HG03442 (cell line): ENCODE measurements at regions not wholly inside any gene's neighbourhood (a gene's known extent, or its start where the extent isn't known, plus 50 kb on each side); places are given as distances from the start of the nearest gene placed in this dataset.
"Not testable (repeated sequence)": the region's sequence is repeated elsewhere in the genome, so short reads cannot be mapped to it uniquely, and the experiment has no call there.

Source experiments
- ATAC-seq: cut with Tn5 transposase; IDR thresholded peaks from one replicate; pipeline ENCODE4 v1.9.1; 2021; ENCODE audit warnings: mild to moderate bottlenecking, moderate library complexity; ENCODE audit not compliant: unreplicated experiment

DNA sequence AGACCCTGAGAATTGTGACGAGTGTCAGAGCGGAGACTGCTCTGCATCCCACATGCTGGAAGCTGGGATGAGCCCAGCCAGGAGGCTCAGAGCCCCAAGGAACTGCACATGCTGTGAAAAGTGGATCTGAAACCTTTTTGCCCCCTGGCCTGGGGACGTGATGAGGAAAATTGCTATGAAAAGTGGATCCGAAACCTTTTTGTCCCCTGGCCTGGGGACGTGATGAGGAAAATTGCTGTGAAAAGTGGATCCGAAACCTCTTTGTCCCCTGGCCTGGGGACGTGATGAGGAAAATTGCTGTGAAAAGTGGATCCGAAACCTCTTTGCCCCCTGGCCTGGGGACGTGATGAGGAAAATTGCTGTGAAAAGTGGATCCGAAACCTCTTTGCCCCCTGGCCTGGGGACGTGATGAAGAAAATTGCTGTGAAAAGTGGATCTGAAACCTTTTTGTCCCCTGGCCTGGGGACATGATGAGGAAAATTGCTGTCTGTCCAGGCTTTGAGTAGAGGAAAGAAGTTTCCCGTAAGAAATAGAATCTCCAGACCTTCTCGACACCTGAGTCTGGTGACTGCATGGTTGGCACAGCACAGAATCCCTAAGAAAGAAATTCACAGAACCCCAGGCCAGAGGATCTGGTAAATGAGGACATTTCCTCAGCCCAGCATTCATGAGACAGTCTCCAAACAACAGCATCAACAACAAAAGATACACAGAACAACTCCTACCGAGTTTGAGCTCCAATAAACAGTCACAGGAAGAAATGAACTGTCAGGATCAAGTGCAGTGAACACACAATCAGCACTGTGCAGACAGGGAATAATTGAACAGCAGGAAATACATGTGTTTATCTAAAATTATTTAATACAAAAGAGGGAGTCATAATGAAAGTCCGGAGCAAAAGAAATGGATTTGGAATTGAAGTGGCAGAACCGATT, 188.8 kb downstream of the LAT start:
- not testable (repeated sequence) for ATAC-seq

DNA sequence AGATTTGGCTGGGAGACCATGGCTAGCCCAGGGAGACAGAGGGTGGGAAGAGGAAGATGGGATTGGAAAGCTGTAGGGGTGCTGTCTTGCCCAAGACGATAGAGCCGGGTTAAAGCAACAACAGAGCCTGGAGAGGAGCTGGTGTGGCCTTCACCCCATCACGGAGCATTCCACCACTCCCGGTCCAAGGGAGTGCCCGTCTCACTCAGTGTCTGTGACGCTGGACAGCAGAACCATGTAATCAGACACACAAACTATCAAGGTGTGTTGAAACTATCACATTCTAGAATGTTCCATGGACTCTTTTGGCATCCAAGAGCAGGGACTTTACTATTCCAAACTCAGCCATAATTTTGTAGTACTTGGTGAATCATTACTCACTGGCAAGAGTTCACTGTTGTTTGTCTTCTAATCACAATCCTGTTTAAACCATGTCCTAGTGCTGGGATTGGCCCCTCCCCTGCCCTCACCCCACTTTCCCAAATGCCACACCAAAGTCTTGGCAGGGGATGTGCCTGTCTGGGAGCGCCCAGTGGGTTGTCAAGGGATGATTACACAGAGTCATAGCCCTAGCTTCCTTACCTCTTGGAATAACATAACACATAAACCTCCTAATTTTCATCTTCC, 187.4 kb downstream of the LAT start:
- not testable (repeated sequence) for ATAC-seq

DNA sequence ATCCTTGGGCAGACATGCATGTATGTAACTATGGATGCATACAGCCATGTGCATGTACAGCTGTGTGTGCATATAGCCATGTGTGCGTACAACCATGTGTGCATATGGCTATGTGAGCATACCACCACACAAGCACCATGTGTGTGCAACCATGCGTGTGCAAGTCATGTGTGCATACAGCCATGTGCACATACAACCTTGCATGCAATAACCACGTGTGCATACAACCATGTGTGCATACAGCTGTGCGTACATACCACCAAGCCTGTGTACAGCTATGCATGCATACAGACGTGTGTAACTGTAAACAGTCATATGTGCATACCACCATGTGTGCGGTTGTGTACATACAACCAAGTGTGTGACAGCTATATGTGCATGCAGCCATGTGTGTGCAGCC, 186.4 kb downstream of the LAT start:
- ATAC-seq: not testable (repeated sequence)

DNA sequence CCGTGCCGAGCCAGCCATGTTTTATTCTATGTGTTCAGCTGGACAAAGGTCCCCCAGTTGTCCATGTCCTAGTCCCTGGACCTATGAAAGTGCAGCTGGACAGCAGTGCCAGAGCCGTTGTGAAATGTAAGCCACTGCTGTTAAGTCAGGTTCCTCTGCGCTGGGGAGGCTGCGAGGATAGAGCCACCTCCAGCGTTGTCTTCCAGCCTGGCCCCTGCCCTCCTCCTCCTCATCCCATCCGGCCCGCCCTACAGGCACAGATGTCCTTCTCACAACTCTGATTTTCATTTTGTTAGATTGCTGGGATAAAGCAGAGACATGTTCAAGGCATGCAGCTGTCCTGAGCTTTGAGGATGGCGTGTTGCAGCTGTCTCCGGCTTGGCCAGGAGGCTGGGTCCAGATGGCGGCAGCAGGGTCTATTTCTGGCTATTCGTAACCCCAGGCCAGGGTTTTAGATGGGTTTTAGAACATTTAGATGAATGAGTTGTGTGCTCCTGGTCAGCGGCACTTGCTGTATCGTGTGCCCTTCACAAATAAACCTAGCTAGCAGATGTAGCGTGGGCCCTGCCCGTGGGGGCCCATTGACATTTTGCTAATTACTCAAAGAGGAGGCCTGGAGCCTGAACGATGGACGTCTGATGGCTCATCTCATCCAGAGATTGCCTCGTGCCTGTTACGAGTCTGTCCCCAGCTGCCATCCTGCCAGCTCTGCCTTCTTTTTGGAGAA, 185.7 kb downstream of the LAT start:
- not testable (repeated sequence) for ATAC-seq

DNA sequence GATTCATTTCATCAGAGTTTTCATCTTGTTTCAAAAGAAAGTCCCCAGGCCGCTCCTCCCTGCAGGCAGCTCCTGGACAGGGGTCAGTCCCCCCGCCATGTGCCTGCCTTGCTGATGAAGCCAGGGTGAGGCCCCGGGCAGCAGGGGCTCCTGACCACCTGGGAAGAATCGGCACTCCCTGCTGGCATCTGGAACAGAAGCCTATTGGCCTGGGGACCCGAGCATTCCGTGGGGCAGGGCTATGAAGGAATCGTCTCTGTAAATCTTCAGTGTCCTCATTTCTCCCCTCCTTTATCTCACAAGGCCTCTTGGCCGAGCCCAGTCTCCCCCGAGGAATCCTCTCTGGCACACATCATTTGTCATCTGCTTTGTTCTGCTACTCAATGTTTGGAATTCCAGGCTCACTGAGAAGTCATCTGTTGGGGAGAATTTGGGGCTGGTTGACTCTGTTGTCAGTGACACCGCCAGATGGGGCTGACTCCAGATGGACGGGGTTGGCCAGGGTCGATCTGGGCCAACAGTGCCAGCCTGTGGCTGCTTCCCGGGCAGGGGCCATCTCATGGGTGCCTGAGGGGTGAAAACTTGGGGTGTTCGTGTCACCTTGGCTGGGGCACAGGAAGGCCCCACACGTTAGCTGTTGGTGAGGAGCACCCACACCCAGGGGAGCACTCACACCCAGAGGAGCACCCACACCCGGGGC, 184.6 kb downstream of the LAT start:
- not testable (repeated sequence) for ATAC-seq

DNA sequence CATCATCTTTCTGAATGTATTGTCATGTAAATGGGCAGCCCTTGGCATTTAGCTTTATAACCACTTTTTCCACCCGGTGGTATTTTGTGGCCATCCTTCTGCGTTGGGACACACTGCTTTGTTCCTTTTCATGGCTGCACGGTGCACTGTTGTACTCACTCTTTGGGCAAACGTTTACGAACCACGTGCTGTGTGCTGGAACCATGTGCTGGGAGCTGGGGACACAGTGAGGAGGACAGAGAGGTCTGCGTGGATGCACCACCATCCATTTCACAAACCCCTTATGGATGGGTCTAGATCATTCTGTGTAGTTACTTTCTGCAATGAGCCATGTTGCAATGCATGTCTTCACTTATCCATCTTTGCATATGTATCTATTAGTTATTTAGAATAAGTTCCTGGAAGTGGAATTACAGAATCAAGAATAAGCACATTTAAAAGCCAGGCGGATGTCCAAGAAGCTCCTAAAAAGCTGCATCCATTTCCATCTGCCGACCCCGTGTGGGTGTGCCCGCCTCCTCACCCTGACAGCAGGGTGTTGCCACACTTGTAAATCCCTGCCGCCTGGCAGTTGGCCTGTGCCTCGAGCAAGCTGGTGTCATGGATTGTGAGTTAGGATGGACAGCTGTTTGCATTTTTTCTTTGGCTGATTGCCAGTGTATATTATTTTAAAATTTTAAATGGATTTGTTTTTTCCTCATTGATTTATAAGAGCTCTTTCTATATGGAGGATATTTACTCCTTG, 183.8 kb downstream of the LAT start:
- ATAC-seq: not testable (repeated sequence)

DNA sequence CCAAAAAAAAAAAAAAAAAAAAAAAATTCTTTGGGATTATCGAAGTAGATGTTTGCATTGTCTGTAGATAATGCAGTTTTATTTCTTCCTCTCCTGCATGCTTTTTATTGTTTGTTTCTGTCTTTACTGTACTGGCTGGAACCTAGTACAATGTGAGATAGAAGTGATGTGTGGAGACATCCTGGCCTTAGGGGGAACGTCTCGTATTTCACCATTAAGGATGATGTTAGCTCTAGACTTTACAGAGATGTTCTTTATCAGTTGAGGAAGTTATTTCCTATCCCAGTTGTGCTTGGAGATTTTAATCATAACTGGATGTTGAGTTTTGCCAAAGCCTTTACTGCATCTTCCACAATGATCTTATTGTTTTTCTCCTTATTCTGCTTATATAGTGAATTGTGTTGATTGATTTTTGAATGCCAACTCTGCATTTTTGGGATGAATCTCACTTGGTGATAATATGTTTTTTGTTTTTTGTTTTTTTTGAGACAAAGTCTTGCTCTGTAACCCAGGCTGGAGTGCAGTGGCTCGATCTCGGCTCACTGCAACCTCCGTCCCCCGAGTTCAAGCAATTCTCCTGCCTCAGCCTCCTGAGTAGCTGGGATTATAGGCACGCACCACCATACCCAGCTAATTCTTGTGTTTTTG, 179.7 kb downstream of the LAT start:
- ATAC-seq: not testable (repeated sequence)

DNA sequence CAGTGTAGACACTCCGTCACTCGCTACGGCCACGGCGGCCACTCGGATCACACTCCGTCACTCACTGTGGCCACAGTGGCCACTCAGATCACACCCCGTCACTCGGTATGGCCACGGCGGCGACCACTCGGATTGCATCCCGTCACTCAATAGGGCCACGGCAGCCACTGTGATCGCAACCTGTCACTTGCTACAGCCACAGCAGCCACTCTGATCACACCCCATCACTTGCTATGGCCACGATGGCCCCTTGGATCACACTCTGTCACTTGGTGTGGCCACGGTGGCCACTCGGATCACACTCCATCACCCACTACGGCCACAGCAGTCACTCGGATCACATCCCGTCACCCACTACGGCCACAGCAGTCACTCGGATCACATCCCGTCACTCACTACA, 175.3 kb downstream of the LAT start:
- ATAC-seq: not testable (repeated sequence)

DNA sequence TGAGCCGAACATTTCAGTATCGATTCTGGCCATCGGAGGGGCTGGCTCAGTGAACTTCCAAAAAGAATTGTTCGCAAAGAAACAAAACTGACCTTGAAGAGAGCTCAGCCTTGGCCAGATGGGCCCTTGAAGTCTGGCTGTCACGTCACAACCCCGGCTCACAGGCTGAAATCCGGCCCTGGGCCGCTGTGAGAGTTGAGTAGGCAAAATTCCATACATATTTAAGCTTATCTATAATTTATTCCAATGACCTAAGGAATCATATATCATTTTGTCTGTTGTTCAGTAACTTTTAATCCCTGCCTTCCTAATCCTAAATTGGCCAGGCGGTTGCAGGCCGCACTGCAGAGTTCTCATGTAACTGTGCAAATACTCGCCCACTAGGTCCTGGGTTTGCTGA, 174.8 kb downstream of the LAT start:
- ATAC-seq: not testable (repeated sequence)

DNA sequence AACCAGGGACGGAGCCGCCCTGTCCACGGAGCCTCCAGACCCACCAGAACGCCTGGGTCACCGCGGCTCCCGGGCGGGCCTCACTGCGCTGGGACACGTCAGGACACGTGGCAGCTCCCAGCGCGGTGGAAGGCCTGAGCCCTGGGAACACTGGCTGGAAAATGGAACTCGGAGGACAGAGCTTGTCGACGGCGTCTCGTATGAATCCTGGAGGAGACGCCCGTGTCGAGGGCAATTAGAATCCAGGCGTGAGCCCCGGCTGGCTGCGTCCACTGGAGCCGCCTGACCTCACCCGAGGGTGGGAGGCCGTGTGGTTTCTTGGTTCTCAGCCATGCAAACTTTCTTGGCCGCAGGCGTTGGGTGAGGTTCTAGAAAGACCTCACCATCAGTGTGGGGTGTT, 173.9 kb downstream of the LAT start:
- no peak for ATAC-seq

DNA sequence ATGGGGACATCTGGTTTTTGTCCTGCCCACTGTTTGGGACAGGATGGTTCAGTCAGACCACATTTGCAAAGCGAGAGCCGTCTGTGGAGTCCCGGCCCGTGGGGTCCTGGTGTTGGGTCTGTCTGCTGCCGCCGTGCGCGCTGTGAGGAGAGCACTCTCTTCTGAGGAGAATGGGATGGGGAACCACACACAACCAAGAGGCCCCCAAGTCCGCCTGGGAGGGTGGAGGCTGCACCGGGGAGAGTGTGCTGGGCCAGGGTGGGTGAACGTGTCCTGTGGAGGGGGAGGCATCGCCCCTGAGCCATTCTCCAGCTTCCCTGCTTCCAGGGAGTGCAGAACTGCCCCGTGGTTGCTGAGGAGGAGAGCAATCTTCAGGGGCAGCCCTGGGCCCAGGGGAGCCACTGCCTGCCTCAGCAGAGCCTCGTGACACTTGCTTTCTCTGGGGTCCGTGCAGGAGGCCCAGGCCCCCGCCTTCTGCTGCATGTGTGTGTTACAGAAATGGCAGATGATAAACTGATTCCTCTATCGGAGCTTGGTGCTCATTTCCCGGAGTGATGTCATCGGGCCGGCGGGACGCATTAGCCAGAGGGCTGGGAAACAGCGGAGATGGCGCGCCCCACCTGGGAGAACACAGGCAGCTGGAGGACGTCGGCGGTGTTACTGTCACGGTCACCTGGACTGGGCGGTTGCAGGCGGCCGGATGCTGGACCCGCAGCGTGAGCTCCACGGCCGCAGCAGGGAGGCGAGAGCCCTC, 173.4 kb downstream of the LAT start:
- not testable (repeated sequence) for ATAC-seq

DNA sequence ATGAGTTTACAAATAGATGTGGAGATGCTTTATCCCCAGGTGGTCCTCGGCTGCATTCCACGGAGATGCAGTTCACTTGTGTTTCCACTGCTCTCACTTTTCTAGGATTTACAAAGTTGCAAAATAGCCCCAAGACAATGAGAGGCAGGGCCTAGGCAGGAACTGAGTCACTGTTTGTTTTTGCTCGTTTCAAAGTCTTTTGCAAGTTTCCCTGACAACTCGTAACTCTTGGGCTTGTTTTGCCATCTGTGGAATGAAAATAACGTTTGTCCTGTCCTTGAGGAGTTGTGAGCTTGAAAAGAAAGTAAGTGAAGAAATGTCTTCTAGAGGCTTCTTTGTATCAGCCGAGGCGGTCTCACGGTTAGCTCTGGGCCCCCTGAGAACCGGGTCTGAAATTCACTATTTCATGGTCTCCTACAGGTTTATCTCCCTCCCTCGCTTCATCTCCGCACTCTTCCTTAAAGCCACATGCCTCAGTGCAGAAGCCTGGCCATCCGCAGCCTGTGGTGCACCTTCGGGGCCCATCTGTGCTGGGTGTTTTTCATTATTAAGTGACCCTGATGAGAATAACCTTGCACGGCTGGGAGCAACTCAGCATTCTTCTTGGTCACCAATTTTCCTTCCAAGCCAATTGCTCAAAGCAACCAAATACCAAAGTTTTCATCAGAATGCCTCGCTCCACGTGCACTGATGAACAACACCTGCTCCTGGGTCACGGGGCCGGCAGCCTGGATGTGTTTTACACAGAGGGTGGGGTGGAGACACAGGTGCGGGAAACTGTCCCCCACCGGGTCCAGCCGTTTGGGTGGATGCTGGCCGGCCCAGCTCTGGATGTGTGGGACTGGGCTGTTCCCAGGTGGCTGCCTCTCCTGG, 172.4 kb downstream of the LAT start:
- ATAC-seq: not testable (repeated sequence)

DNA sequence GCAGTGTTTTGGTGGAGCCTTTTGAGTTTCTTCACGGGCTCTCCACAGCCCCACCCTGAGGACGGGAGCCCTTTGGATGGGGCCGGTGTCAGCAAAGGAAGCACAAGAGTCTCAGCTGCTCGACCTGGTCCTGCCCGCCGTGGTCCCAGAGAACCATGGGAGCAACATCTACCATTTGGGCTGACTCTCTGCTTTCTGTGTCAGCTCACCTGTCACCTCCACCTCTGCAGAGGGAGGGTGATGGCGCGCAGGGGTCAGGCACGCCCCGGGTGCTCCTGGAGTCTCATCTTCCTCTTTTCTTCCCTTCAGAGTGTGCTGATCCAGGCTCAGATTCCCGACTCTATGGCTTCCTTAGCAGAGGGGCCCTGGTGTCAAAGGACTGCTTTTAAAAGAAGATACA, 171.7 kb downstream of the LAT start:
- ATAC-seq: no peak

DNA sequence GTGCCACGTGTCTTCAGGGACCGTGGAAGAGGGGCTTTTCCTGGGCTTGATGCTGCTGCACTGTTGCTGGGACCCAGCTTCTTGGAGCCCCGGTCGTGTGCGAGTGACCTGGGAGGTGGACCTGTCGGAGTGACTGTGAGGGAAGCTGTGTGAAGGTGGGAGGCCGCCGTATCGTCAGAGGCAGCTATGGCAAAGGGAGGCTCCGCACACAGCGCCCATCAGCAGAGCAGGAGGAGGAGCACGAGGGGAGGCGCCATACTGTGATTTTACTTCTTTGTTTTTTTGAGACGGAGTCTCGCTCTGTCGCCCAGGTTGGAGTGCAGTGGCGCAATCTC, 171.0 kb downstream of the LAT start:
- not testable (repeated sequence) for ATAC-seq

DNA sequence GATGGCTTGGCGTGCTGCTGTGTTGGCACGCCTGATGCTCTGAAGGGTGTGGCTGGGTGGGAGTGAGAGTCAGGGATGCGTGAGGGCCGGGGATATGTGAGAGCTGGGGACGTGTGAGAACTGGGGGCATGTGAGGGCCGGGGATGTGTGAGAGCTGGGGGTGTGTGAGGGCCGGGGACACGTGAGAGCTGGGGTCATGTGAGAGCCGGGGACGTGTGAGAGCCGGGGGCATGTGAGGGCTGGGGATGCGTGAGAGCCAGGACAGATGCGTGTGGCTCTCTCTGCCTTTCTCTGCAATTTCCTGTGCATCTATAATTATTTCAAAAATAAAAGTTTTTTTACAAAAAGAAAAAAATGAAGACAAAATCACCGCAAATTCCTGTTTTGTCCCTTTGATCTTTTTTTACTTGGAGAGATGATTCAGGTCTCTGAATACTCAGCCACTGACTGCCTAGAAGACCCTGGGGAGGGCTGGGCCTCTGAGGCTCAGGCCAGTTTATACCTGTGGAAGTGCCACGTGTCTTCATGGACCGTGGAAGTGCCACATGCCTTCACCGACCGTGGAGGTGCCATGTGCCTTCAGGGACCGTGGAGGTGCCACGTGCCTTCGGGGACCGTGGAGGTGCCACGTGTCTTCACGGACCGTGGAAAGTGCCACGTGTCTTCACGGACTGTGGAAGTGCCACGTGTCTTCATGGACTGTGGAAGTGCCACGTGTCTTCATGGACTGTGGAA, 170.4 kb downstream of the LAT start:
- ATAC-seq: not testable (repeated sequence)

DNA sequence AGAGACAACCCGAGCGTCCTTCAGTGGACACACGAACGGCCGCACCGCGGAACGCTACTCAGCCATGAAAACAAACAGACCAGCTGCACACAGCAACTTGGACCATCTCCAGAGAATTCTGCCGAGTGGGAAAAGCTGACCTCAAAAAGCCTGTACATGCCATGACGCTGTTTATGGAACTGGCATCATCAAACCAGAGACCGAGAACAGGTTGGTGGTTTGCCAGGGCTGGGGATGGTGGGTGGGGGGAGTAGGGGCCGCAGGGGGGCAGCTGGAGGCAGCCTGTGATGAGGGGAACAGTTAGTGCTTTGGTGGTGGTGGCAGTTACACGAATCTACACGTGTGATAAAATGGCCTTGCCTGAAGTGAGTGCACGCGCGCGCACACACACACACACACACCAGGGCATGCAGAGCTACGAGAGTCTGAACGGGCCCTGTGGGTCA, 169.8 kb downstream of the LAT start:
- ATAC-seq: no peak

DNA sequence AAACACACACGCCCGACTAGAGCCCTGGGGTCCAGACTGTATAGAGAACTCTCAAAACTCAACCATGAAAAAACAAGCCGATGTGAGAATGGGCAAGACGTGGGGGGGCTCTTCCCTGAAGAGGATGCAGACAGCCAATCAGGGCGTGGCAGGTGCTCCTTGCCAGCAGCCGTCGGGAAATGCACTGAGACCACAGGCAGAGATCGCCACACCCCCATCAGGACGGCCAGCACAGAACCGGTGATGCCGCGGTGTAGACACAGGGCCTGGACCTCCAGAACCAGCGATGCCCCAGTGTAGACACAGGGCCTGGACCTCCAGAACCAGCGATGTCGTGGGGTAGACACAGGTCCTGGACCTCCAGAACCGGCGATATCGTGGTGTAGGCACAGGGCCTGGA, 169.2 kb downstream of the LAT start:
- no peak for ATAC-seq
